ENCODE measurements at regions not wholly inside any gene's neighbourhood (a gene's known extent, or its start where the extent isn't known, plus 50 kb on each side); places are given as distances from the start of the nearest gene placed in this dataset.
A peak's percentile ranks its signal among the peaks of the same experiment; 100 is the strongest.

DNA sequence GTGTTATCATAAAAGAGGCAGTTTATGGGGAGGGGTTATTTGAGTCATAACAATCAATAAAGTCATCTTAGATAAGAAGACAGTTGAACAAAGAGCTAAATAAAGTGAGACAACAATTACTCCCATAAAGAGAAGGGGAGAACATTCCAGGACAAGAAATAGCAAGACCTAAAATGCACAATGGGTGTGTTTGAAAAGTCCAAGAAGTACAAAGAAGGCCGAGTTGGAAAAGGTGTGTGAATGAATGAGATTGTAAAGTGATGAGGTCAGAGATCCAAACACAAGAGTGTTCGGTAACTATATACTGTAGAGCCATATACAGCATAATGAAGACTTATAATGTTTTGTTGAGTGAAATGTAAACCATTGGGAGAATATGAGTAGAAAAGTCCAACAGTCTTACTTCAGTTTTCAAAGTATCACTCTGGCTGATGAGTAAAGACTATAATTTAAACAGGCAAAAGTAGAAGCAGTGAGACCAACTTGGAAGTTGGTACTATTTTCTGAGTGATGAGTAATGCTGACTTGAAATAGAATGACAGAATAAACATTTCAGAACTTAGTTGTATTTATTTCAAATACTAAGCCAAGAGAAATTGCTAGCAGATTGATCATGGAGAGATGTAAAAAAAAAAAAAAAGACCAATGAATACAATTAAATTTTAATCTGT, 868.7 kb upstream of the CDH9 start:
- H3K4me3 Mint-ChIP-seq (ENCODE audit: low read depth, unreplicated experiment) = peak overlapping the region; percentile 6
- BruUV-seq (replicated peaks) = no TSS peak
- H3K27me3 Mint-ChIP-seq (ENCODE audit: unreplicated experiment) = no peaks in the 10 kb centered on the region
- CTCF ChIA-PET = no interaction called here
- H3K27ac Mint-ChIP-seq (ENCODE audit: unreplicated experiment) = peak overlapping the region; percentile 69
- H3K4me1 Mint-ChIP-seq (ENCODE audit: low read depth, unreplicated experiment) = peaks cover 28% of the 10 kb centered on the region
- intact Hi-C loops (cut with micrococcal nuclease; ENCODE audit: unreplicated experiment) = loop anchor here (2.0 kb wide), 1 partner anchor 52 kb away; no protein-coding TSS in a partner anchor
- H3K9me3 Mint-ChIP-seq (ENCODE audit: low read depth, unreplicated experiment) = peaks cover 8% of the 10 kb centered on the region
- no peak for TF ChIP-seq CTCF (IDR thresholded peaks at IDR 0.05; ENCODE audit: unreplicated experiment)
- peaks cover 4% of the 10 kb centered on the region for H3K36me3 Mint-ChIP-seq (ENCODE audit: insufficient read depth, unreplicated experiment)
- DNase-seq = no peak

GRCh38 chr5:27906481-27906880, 868.1 kb upstream of the CDH9 start:
- TF ChIP-seq CTCF (IDR thresholded peaks at IDR 0.05; ENCODE audit: unreplicated experiment) = no peak
- Mint-ChIP-seq H3K36me3 (ENCODE audit: insufficient read depth, unreplicated experiment) (peaks cover 4% of the 10 kb centered on the region), H3K27me3 (ENCODE audit: unreplicated experiment) (no peaks in the 10 kb centered on the region), H3K4me3 (ENCODE audit: low read depth, unreplicated experiment) (peak overlapping the region; percentile 6), H3K27ac (ENCODE audit: unreplicated experiment) (peak overlapping the region; percentile 69), H3K4me1 (ENCODE audit: low read depth, unreplicated experiment) (peaks cover 28% of the 10 kb centered on the region), H3K9me3 (ENCODE audit: low read depth, unreplicated experiment) (peaks cover 8% of the 10 kb centered on the region)
- no peak for DNase-seq
- CTCF ChIA-PET = no interaction called here
- intact Hi-C loops (cut with micrococcal nuclease; ENCODE audit: unreplicated experiment) = loop anchor here (2.0 kb wide), 1 partner anchor 52 kb away; no protein-coding TSS in a partner anchor
- BruUV-seq (replicated peaks) = no TSS peak

DNA sequence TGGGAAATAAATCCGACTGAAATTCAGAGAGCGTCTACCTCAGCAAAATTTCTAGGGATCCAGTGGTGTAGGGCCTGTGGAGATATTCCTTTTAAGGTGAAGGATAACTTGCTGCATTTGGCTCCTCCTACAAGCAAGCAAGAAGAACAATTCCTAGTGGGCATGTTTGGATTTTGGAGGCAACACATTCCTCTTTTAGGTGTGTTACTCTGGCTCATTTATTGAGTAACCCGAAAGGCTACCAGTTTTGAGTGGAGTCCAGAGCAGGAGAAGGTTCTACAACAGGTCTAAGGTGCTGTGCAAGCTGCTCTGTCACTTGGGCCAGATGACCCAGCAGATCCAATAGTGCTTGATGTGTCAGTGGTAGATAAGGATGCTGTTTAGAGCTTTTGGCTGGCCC, 862.4 kb upstream of the CDH9 start:
- no peak for TF ChIP-seq CTCF (IDR thresholded peaks at IDR 0.05; ENCODE audit: unreplicated experiment)
- peaks cover 4% of the 10 kb centered on the region for H3K36me3 Mint-ChIP-seq (ENCODE audit: insufficient read depth, unreplicated experiment)
- no peak overlapping the region for H3K4me3 Mint-ChIP-seq (ENCODE audit: low read depth, unreplicated experiment)
- H3K27me3 Mint-ChIP-seq (ENCODE audit: unreplicated experiment) = no peaks in the 10 kb centered on the region
- BruUV-seq (replicated peaks) = no TSS peak
- intact Hi-C loops (cut with micrococcal nuclease; ENCODE audit: unreplicated experiment) = no loop called here
- H3K9me3 Mint-ChIP-seq (ENCODE audit: low read depth, unreplicated experiment) = peaks cover 8% of the 10 kb centered on the region
- CTCF ChIA-PET = no interaction called here
- no peaks in the 10 kb centered on the region for H3K4me1 Mint-ChIP-seq (ENCODE audit: low read depth, unreplicated experiment)
- DNase-seq = no peak
- no peak overlapping the region for H3K27ac Mint-ChIP-seq (ENCODE audit: unreplicated experiment)

GRCh38 chr5:27876071-27876470, 837.7 kb upstream of the CDH9 start:
- H3K9me3 Mint-ChIP-seq (ENCODE audit: low read depth, unreplicated experiment) = peaks cover 8% of the 10 kb centered on the region
- intact Hi-C loops (cut with micrococcal nuclease; ENCODE audit: unreplicated experiment) = no loop called here
- no TSS peak for BruUV-seq (replicated peaks)
- no peak overlapping the region for H3K4me3 Mint-ChIP-seq (ENCODE audit: low read depth, unreplicated experiment)
- H3K27ac Mint-ChIP-seq (ENCODE audit: unreplicated experiment) = no peak overlapping the region
- H3K4me1 Mint-ChIP-seq (ENCODE audit: low read depth, unreplicated experiment) = no peaks in the 10 kb centered on the region
- CTCF ChIA-PET = no interaction called here
- H3K27me3 Mint-ChIP-seq (ENCODE audit: unreplicated experiment) = no peaks in the 10 kb centered on the region
- TF ChIP-seq CTCF (IDR thresholded peaks at IDR 0.05; ENCODE audit: unreplicated experiment) = no peak
- H3K36me3 Mint-ChIP-seq (ENCODE audit: insufficient read depth, unreplicated experiment) = no peaks in the 10 kb centered on the region
- DNase-seq = no peak
